ENCODE measurements at regions not wholly inside any gene's neighbourhood (a gene's known extent, or its start where the extent isn't known, plus 50 kb on each side); places are given as distances from the start of the nearest gene placed in this dataset.
"Not testable (repeated sequence)": the region's sequence is repeated elsewhere in the genome, so short reads cannot be mapped to it uniquely, and the experiment has no call there.

GRCh38 chr2:78154586-78154985 is 632.4 kb upstream of the LRRTM4 start:
- FAIRE-seq, result no peak

GRCh38 chr2:78162202-78162601 is 640.0 kb upstream of the LRRTM4 start:
- FAIRE-seq, result no peak

- not testable (repeated sequence) for FAIRE-seq
Observed at GRCh38 chr2:78172157-78172556, 650.0 kb upstream of the LRRTM4 start.

GRCh38 chr2:78175645-78176044 is 653.5 kb upstream of the LRRTM4 start:
- no peak for FAIRE-seq

GRCh38 chr2:78201064-78201575 is 678.9 kb upstream of the LRRTM4 start:
- no peak for FAIRE-seq

- no peak for FAIRE-seq
Observed at GRCh38 chr2:78202366-78202765, 680.2 kb upstream of the LRRTM4 start.

- FAIRE-seq, result no peak
Observed at GRCh38 chr2:78202986-78203670, 681.0 kb upstream of the LRRTM4 start.

- FAIRE-seq, result no peak
Observed at GRCh38 chr2:78218066-78218465, 695.9 kb upstream of the LRRTM4 start.

- no peak for FAIRE-seq
Observed at GRCh38 chr2:78237704-78238103, 715.5 kb upstream of the LRRTM4 start.

- no peak for FAIRE-seq
Observed at GRCh38 chr2:78245394-78246135, 723.4 kb upstream of the LRRTM4 start.

GRCh38 chr2:78251708-78252107 is 729.5 kb upstream of the LRRTM4 start:
- no peak for FAIRE-seq

- no peak for FAIRE-seq
Observed at GRCh38 chr2:78260861-78261260, 738.7 kb upstream of the LRRTM4 start.

GRCh38 chr2:78261454-78261853 is 739.3 kb upstream of the LRRTM4 start:
- FAIRE-seq, result no peak

GRCh38 chr2:78262089-78262488 is 739.9 kb upstream of the LRRTM4 start:
- not testable (repeated sequence) for FAIRE-seq

GRCh38 chr2:78262713-78263375 is 740.7 kb upstream of the LRRTM4 start:
- FAIRE-seq, result no peak

- no peak for FAIRE-seq
Observed at GRCh38 chr2:78263571-78263970, 741.4 kb upstream of the LRRTM4 start.

GRCh38 chr2:78264130-78264529 is 742.0 kb upstream of the LRRTM4 start:
- FAIRE-seq, result no peak

GRCh38 chr2:78281164-78281563 is 744.3 kb upstream of the REG3G start:
- no peak for FAIRE-seq

- FAIRE-seq, result no peak
Observed at GRCh38 chr2:78290581-78291214, 734.8 kb upstream of the REG3G start.

GRCh38 chr2:78293768-78294167 is 731.7 kb upstream of the REG3G start:
- no peak for FAIRE-seq

GRCh38 chr2:78301166-78301789 is 724.2 kb upstream of the REG3G start:
- FAIRE-seq, result no peak

GRCh38 chr2:78304678-78305077 is 720.8 kb upstream of the REG3G start:
- no peak for FAIRE-seq

GRCh38 chr2:78309460-78309859 is 716.0 kb upstream of the REG3G start:
- FAIRE-seq, result no peak

Data from colon (tissue), 2 donors.